H54 (cell line): ENCODE measurements at regions not wholly inside any gene's neighbourhood (a gene's known extent, or its start where the extent isn't known, plus 50 kb on each side); places are given as distances from the start of the nearest gene placed in this dataset.

ENCODE experiments used
- DNase-seq: peaks from one replicate; pipeline ENCODE4 v3.0.0; 2011; ENCODE audit warnings: low spot score, mixed read lengths; ENCODE audit not compliant: insufficient read length
- FAIRE-seq: peaks from 3 replicates; lab custom pipeline; 2011; peaks lifted over from hg19 to GRCh38; lab: Jason Lieb, UNC
- POLR2A ChIP-seq: IDR thresholded peaks from 2 replicates; pipeline ENCODE4 v1.6.1; 2011; ENCODE audit warnings: low read depth, mild to moderate bottlenecking, low read length

GRCh38 chr4:110994781-110995180 lies 371.9 kb upstream of the PITX2 start:
- no peak for FAIRE-seq
- no peak for DNase-seq
- TF ChIP-seq POLR2A = no peak

DNA sequence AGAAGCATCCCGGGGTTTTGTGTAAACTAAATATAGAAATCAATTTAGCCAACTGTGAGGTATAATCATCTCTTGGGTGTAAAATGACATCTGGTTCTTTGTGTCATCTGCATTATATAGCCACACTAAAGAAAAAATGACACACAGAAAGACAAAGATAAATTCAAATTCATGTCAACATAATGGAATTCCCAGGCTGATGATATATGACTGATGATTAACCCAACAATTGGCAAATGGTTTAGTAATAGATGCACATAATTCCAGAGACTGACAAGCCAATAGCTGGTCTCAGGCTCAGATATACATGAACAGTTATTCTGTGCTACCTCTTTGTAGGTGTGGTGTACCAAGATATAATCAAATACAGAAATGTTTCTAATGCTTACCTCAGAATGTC lies 375.4 kb upstream of the PITX2 start:
- FAIRE-seq (no peak), DNase-seq (no peak)
- no peak for TF ChIP-seq POLR2A

DNA sequence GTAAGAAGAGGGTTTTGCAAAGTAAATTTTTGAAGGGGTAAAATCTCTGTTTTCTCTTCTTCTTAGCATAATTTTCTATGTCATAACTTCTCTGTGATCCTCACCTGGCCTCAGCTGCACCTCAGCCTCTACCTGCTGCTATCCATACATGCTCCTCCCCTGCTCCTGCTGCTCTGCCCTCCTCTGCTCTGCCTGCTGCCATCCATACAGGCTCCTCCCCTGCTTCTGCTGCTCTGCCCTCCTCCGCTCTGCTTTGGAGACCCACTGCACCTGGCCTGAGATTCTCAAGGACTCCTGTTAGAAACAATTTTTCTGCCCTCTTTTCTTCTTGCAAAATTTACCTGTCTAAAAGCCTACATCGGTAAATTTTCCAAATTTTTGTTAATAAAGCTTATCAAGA lies 388.6 kb upstream of the PITX2 start:
- TF ChIP-seq POLR2A = no peak
- no peak for DNase-seq
- FAIRE-seq = no peak

DNA sequence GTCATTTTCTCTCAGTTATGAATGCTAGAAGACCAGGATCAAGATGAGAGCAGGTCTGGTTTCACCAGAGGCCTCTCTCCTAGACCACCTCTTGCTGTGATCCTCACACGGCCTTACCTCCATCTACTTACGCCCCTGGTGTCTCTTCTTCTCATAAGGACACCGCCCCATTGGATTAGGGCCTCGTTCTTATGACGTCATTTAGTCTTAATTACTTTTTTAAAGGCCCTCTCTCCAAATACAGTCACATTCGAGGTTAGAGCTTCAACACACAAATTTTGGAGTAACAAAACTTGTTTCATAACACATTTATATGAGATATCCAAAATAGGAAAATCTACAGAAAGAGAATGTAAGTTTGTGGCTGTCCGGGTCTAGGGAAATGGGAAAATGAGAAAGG lies 391.0 kb upstream of the PITX2 start:
- no peak for FAIRE-seq
- no peak for TF ChIP-seq POLR2A
- DNase-seq = no peak

DNA sequence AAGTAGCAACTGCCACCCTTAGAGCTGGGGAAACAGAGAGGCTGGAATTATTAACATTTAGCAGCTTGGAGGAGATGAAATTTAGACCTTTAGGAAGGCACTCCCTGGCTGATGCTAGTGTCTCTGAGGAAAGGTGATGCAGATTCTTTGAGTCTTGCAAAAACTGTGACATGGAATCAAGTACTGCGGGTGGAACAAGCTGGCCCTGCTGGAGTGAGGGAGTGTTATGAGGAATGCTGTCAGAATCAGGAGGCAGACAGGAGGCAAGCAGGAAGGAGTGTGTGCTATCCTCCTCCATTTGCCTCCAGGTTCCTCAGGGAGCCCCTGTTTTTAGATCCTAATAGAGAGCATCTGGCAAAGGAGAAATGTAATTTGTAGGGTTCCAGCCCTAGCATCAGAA lies 391.7 kb upstream of the PITX2 start:
- no peak for DNase-seq
- no peak for FAIRE-seq
- no peak for TF ChIP-seq POLR2A

DNA sequence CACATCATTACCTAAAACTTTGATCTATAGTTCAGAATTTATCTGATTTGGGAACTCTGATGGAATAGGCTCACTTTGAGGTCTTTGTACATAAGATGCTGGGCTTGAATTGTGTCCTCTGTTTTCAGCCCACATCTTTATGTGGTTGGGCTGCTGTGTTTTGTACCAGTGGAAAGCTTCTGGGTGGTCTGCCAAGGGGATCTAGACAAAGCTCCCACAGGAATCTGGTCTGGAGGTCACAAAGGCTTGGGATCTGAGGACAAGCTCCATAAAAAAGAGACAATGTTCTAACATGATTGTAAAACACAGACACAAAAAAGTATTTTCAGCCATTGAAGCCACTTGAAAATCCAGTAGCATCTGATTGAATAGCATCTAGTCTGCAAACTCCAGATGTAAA lies 393.5 kb upstream of the PITX2 start:
- TF ChIP-seq POLR2A = no peak
- DNase-seq (no peak), FAIRE-seq (no peak)

DNA sequence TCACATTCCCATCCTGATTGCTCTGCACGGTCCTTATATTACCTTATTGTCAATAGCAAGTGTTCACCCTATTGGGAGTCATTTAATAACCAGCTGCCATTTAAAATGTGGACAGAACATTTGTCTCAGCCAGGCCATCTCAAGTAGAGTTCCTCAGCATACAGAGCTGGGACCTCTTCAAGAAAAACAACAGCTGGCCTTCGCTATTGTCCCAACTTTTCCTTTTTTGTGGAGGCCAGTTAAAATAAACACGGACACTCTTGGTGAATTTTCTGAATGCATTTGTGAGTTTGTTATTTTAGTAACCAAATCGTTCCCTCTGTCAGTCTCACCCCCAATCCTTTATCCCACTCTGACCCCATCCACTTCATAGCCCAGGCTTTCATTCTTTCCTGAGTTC lies 395.3 kb upstream of the PITX2 start:
- TF ChIP-seq POLR2A = no peak
- FAIRE-seq (no peak), DNase-seq (no peak)

DNA sequence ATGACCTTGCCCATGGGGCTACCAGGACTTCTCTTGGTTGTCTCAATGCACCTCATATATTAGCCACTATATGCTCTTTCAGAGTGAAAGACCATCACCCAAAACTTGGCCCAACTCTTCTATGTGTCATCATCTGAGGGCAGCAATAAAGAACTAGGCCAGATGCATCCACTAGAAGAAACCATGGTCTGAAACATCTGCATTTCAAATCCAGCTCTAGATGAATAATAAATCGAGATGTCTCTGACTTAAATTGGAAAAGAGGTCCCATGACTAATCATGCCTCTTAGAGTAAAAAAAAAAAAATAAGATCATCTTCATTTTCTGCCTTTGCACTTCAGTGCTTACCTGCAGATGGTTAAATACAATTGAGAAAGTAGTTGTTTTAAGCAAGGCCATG lies 397.6 kb upstream of the PITX2 start:
- no peak for TF ChIP-seq POLR2A
- no peak for FAIRE-seq
- DNase-seq = no peak

DNA sequence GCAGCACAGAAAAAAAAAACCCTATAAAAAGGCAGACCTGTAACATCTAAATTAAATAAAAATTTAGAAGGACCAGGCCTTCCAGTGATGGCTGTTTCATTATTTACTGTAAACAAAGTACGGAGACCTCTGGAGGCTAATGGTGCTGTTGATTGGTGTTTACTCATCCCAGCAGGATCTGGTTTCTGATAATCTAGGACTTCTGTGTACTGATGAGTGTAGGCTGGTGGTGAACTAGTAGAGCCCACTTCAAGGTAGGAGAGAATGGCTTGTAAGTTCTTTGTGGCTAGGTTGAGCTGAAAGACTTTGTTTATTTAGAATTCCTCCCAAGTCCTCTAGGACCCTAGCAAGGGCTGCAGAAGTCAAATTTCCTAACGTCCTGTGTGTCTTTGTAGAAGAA lies 398.1 kb upstream of the PITX2 start:
- TF ChIP-seq POLR2A = no peak
- DNase-seq = no peak
- FAIRE-seq = no peak

DNA sequence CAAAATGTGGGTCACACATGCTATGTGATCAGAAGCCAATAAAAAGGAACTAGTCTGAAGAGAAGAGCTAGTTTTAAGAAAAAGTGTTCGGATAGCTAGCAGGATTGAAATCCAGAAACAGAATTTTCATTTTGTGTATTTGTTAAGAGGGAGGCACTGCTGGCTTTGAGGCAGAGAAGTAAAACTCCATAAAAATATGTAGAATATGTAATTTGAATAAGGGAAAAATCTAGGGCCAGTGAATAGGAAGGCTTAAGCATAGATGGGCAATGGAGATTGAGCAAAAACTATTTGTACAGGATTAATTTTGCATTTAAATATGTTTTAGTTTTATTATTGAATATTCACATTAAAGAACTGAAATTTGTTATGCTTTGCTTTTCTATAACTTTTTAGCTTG lies 399.9 kb upstream of the PITX2 start:
- no peak for DNase-seq
- TF ChIP-seq POLR2A = no peak
- no peak for FAIRE-seq

GRCh38 chr4:111027526-111027925 lies 404.6 kb upstream of the PITX2 start:
- DNase-seq = no peak
- no peak for TF ChIP-seq POLR2A

DNA sequence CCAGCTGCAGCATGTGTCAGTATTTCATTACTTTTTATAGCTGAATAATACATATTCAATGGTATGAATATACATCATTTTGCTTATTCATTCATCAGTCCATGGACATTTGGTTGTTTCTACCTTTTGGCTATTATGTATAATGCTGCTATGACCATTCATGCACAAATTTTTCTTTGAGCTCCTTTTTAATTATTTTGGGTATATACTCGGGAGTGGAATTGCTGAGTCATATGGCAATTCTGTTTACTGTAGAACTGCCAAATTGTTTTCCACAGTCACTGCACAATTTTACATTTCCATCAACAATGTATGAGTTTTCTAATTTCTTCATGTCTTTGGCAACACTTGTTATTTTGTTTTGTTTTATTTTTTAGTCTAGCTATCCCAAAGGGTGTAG lies 405.9 kb upstream of the PITX2 start:
- no peak for FAIRE-seq
- DNase-seq = no peak
- no peak for TF ChIP-seq POLR2A

More at GRCh38 chr4:111027526-111027925, 404.6 kb upstream of the PITX2 start:
- no peak for FAIRE-seq

GRCh38 chr4:111031001-111031579 lies 408.2 kb upstream of the PITX2 start:
- DNase-seq (no peak), FAIRE-seq (no peak)
- TF ChIP-seq POLR2A = no peak

DNA sequence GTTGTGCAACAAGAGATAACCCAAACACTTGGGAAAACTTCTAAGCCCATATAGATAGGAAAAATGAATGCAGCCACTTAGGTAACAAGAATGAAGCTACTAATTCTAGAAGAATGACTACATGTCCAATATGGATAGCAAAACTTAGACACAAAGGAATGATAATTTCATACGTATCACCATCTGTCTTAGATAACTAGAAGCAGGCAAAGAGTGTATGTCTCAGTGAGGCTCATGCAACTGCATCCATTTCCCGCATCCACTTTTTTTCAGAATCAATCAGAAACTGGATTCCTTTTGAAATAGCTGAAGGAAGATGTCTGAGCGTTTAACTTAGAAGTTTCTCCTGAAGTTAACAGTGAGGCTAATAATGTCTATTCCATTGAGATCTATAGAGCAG lies 408.7 kb upstream of the PITX2 start:
- DNase-seq (no peak), FAIRE-seq (no peak)
- TF ChIP-seq POLR2A = no peak

GRCh38 chr4:111037591-111038360 lies 414.9 kb upstream of the PITX2 start:
- DNase-seq = no peak
- no peak for TF ChIP-seq POLR2A
- no peak for FAIRE-seq

- FAIRE-seq = no peak
- DNase-seq = no peak
- TF ChIP-seq POLR2A = no peak
Observed at GRCh38 chr4:111040904-111041303, 418.0 kb upstream of the PITX2 start.
